RCC 7860 (cell line): ENCODE measurements at regions not wholly inside any gene's neighbourhood (a gene's known extent, or its start where the extent isn't known, plus 50 kb on each side); places are given as distances from the start of the nearest gene placed in this dataset.
"Not testable (repeated sequence)": the region's sequence is repeated elsewhere in the genome, so short reads cannot be mapped to it uniquely, and the experiment has no call there.

Experiments used
- DNase-seq: peaks from one replicate; pipeline ENCODE4 v3.0.0-alpha.2; 2015; ENCODE audit warnings: low spot score
- FAIRE-seq: peaks from 2 replicates; lab custom pipeline; 2012; peaks lifted over from hg19 to GRCh38; lab: Jason Lieb, UNC

DNA sequence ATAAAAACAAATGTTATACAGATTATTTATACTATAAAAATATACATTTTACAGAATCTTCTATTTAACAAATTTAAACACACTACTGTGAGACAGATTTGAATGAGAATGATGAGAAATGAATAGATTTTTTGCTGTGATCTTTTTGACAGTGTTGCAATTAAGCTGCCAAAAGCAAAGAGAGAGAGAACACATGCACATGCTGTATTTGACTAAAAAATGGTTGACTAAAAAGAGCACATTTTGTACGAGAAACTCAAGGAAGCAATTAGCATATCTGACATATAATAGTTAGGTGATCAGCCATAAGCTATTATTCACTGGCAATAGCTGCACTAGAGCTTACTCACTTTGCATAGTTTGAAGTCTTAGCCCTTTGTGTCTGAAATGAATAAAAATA lies 115.8 kb downstream of the SYT10 start:
- no peak for DNase-seq
- FAIRE-seq: no peak

DNA sequence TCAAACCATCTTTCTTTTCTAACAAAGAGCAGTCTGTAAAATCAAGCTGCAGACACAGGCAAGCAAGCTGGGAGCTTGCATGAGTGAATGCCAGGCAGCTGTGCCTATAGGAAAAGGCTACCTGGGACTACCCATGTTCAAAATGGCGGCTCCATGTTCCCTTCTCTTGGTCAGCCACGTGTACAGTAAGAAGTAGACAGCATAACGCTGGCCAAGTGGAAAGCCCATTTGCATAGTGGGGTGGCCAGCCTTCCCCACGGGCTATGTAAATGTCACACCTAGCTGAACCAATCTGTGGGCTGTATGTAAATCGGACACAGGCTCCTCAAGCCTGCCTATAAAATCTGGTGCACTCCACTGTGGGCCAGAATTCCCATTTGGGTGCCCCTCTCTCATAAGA lies 117.1 kb downstream of the SYT10 start:
- FAIRE-seq: no peak
- DNase-seq: no peak

DNA sequence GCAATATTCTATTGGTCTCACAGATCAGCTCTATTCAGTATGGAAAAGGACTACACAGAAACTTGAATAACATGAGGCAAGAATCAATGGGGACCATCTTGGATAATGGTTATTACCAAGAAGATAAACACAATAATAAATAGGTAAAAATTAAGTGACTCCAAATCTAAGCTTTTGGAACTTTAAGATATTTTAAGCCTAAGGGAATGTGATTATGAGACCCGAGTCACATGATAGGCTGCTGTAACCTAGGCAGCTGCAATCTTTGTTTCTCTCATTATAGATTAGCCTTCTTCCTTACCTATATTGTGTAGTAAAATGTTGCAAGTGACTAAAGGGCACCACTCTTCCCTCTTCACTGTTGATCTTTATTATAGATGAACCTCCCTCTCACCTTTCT lies 121.9 kb downstream of the SYT10 start:
- FAIRE-seq: no peak
- DNase-seq: no peak

DNA sequence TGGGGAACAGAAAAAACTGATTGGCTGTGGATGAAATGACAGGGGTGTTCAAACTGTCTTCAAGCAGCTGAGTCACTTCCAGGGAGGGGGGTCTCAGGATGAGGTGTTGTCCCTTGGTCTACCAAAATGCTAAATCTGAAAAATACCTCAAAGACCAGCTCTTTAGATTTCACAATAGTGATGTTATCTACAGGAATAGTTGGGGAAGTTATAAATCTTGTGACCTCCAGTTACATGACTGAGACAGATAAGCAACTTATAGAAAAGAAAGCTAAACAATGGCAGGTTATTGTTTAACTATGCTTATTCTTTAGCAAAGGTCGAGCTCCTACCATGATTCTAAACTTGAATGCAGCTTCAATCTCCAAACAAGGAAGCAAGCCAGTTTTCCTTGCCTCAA lies 125.4 kb downstream of the SYT10 start:
- DNase-seq: no peak
- no peak for FAIRE-seq

DNA sequence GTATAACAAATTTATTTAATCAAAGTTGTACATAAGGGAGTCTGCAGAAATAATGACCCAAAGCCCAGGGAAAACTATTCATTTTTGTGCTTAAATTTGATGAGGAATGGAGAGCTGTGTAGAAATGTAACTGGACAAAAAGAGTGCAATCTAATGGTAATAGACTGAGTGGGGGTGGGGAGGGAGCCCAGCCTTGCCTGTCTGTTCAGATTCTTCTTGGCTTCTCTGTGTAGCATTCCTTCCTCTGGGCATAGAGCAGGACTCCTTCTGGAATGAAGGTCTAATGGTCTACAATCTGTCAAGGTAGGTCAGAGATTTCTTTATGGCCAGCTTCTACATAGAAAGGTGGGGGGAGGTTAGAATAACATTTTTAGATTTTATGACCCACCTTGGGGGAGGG lies 126.1 kb downstream of the SYT10 start:
- DNase-seq (no peak), FAIRE-seq (no peak)

DNA sequence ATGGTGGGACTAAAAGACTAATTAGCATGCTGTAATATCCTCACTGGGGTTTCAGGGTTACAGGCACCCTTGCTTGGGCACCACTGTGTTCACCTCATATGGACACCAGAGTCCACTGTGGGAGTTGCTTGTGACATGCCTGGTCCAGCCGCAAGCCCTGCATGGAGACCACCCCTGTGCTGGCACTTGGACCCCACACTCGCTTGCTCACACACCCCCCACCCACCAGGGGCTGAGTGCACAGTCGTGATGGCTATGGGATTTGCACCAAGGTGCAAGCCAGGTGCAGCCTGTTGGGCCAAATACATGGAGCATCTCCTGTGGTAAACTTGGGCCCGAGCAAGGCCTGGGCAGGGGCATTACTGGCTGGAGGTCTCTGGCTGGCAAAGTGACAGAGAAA lies 129.1 kb downstream of the SYT10 start:
- FAIRE-seq (no peak), DNase-seq (no peak)

DNA sequence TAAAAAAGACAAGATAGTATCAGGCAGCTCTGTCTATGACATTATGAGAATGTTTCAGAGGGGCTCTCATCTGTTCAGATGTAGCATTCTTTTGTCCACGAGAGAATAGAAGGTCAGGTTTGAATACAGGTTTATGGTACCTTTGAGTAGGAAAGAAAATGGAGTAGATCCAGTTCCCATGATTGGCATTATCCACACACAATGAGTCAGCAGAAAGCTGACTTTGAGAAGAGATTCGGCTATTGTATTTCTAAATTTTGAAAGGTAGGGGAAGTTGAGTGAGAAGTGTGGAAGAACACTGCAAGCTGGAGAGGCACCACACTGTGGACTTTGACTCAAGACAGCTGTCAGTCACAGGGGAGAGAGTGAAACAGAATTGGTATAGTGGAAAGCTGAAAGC lies 135.4 kb downstream of the SYT10 start:
- FAIRE-seq: no peak
- no peak for DNase-seq

DNA sequence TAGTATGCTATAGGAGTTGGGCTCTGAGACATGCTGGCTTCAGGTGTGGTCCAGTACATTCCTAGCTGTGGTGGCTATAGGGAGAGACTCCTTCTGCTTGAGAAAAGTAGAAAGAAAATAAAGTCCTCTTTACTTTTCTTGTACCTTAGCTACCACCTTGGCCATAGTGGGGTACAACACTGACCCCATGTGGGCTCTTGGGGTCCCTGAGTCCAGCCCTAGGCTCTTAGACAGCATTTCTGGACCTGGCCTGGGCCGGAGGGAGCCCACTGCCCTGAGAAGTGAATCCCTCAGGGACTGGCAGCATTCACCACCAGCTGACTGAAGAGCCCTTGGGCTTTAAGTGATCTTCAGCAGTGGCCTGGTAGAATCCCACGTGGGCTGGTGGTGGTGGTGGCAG lies 143.1 kb downstream of the SYT10 start:
- DNase-seq (no peak), FAIRE-seq (no peak)

DNA sequence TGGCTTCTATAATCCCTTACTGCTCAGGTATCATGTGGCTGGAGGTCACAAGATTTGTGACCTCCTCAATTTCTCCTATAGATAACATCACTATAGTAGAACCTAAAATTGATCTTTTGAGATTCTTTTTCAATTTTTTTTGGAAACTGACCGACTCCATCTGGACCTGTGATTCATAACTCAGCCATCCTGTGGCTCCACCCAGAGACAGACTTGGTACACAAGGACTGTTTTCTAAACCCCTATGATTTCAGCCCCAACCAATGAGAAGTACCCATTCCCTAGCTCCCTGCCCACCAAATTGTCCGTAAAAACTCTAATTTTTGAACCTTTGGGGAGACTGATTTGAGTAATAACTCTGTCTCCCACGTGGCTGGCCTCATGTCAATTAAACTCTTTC lies 148.9 kb downstream of the SYT10 start:
- FAIRE-seq: no peak
- no peak for DNase-seq

DNA sequence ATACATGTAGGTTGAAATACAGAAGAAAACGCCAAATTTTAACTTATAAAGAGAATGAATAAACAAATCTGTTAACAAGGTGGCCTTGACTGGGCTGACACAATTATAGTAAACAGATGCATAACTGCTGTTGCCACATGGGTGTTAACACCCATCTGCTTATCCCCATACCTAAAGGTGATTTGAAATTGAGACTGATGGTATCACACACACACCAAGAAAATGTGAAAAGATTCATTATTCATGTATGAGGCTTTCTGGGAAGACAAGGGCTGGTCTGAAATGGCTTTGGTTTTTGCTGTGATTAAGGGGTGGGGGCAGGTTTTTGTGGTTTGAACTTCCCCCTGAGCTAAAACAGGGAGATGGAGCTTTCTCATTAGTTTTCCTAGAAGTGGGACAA lies 156.6 kb downstream of the SYT10 start:
- DNase-seq: no peak
- no peak for FAIRE-seq

DNA sequence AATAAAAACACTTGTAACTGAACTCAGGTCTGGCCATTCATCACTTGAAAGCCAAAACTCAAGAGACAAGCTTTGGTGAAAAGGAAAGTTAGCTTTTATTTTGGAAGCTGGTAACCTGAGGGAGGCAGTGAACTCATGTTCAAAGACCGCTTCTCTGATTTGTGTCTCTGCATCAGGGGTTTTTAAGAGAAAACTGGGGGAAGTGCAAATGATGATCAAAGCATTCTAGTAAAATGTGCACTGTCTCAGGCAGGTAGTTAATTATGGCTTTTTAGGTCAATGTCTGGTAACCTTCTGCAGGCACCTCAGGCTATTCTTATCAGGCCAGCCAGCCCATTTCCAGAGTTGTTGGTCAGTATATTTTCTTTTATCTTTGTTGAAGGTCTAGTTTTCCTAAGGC lies 162.2 kb downstream of the SYT10 start:
- FAIRE-seq (no peak), DNase-seq (no peak)

DNA sequence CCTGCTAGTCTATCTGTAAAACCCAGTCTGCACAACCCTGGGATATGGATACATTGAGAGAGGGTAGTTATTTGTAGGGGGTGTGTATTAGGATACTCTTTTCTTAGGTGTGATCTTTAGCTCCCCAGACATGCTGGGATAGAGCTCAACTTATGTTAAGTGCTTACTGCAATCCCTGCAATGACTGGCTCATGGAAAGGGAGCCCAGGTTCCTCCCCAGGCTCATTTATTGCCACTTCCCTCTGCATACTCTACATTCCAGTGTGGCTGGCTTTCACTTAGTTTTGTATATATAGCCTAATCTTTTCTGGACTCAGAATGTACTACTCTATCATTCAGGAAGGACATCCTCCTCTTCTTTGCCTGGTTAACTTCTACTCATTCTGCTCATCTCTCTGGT lies 172.0 kb downstream of the SYT10 start:
- FAIRE-seq (no peak), DNase-seq (no peak)

DNA sequence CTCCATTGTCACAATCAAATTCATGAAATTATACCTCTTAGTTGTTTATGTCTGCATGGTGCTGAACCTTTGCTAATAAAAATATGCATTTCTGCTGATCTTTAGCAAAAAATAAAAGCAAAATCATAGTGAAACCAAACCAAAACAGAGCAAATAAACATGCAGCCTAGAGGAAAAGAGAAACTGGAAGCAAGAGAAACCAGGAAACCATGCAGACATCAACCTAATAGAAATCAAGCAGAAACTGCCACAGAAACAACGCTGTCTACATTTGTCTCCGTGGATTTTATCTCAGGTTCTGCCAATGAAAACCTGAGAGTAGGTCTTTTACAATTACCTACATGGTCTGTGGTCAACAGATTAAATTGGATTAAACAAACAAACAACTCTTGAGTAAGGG lies 173.7 kb downstream of the SYT10 start:
- FAIRE-seq (no peak), DNase-seq (no peak)

DNA sequence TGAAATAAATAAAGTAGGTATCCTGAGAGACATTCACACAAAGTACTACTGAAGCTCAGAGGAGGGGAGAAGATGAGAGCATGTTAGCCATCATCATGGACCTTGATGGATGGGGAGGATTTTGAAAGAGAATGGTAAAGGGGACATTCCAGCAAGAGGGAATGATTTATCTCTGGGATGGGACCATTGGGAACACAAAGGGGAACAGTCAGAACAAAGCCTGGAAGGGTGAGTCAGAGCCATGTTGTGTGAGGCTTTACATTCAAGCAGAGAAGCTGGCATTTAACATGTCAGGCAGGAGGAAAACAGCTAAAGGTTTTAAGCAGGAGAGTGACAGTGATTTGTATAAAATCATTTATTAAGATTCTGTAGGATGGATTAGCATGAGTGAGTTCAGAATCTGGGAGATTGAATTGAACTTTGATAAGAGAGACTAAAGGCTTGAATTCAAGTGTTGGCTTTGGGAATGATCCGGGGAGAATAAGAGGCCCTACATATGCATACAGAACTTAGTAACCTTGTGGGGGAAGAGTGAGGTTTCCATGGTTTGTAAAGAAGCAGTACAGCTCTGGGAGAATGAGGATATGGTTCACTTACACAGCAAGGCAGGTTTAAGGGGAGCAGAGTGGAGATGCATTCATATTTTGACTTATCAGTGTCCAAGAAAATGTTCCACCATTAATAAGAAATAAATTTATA lies 174.4 kb downstream of the SYT10 start:
- no peak for DNase-seq
- FAIRE-seq: no peak

DNA sequence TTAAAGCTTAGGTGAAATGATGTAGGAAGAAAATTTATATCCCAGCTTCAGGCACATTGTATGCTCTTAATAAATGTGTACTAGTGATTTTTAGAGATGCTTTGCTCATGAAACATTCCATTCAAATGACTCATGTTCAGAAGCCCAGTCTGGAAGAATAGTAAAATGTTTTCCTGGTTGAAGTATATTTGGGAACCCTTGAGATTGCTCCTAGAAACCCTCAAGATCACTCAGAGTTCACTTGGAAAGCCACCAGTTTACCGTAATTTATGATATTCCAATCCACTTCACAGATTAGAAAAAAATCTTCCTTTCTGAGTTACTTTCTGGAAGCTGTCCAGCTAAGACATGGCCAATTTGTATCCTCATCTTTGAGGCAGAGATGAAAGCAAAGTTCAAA lies 186.4 kb downstream of the SYT10 start:
- no peak for DNase-seq
- no peak for FAIRE-seq

DNA sequence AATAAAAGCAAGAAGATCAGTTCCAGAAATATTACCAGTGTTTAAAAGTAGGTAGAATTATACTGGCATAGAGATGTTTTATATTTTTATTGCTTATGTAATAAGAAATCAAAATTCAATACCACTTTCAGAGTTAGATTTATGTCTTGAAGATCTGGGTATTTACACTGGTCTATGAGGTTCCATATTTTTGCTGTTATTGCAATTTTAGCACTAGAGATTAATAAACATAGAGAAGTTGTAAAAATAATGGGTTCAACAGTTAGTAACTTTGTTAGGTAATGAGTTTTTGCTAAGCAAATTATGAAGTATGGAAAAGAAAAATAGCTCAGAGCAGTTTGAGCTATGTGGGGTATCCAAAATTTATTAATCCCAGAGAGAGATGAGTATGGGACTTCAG lies 188.1 kb downstream of the SYT10 start:
- FAIRE-seq: no peak
- DNase-seq: no peak

DNA sequence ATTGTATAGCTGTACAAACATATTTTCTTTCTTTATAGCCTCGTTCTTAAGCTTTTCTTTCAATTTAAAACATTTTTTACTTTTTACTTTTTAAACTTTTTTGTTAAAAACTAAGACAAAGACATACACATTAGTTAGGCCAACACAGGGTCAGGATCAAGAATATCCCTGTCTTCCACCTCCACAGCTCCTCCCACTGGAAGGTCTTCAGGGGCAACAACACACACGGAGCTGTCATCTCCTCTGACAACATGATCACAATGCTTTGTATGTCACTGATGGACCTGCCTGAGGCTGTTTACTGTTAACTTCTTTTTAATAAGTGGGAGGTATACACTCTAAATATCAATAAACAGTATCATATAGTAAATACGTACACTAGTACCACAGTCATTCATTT lies 191.3 kb downstream of the SYT10 start:
- no peak for DNase-seq
- FAIRE-seq: no peak

DNA sequence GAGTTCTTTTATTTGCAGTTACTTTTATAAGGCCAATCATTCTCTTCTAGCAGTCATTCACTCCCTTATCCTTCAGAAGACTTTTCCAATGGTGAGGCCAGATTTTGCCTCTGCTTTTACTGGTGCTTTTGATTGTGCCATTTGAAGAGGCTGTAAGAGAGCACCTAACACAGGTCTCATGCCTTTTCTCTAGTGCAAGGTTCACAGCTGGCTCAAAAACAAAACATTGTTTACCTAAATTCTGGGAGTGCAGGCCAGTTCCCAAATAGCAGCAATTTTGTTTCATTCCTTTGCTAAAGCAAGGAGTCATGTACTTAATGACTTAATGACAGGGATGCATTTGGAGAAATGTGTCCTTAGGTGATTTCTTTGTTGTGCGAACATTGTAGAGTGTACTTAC lies 192.0 kb downstream of the SYT10 start:
- FAIRE-seq: no peak
- no peak for DNase-seq

DNA sequence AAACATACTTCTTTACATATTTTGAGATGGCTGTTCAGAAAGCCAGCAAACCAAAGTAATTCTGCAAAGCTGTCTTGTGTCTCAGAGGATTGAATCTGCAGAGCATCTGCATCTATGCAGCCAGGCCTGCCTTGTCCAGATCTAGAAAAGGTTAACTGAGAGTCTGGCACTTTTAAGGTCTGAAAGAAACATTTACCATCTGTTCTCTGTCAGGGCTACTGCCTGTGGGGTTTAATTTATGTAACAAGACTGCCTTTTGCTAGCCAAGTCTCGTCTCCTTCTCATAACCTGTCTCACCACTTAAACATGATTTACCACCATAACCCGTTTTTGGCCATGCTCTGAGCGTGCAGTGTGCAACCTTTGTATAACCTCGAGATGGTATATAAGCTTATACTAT lies 194.2 kb downstream of the SYT10 start:
- FAIRE-seq (no peak), DNase-seq (no peak)

DNA sequence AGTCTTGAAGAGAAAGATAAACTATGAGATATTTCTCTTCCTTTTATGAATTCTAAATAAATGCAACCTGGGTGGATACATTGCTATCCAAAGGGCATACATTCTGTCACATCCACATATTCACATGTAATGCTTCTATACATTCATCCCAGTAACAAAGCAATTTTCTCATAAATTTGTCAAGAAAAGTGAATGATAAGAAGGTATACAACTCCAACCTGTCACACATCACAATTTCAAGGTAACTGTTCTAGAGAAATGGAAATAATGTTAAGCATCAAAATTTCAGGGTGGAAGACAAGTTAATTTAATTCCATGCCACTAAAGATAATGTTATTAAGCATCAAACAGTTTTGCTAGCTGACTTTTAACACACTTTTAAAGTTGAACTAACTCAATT lies 212.9 kb downstream of the SYT10 start:
- DNase-seq (no peak), FAIRE-seq (no peak)

DNA sequence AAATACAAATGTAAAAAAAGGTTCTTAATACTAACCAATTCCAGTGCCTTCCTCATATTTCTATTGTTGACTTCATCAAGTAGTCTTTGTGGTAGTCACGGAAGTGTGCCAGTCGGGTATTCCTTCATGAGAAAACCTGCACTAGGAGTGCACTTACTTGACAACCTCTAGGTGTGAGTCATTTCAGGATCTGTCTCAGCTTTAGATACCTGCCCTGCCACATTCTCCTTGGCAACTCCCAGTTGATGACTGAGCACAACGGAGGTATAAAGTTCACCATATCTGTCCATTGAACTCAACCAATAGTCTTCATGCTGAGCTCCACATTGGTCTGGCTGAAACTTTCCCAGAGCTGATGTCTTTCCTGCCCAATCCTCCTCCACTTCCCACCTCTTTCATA lies 215.7 kb downstream of the SYT10 start:
- FAIRE-seq (no peak), DNase-seq (no peak)

DNA sequence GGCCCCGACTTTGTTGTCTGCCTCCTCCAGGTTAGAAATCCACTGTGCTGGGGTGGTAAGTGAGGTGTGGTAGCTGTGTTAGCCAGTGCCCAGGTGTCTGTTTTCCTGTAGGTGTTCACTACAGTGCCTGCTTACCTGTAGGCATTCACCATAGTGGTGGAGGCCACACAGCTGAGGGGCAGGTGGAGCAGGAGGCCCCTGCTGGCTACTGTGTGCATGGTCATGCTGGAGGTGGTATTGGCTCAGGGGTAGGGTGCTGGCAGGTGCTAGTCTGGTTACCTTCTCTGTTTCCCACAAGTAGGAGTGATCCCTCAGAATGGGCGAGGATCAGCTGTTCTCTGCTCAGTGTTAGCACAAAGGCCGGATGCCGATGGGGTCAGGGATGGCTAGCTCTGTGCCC lies 217.3 kb downstream of the SYT10 start:
- DNase-seq (no peak), FAIRE-seq (no peak)

DNA sequence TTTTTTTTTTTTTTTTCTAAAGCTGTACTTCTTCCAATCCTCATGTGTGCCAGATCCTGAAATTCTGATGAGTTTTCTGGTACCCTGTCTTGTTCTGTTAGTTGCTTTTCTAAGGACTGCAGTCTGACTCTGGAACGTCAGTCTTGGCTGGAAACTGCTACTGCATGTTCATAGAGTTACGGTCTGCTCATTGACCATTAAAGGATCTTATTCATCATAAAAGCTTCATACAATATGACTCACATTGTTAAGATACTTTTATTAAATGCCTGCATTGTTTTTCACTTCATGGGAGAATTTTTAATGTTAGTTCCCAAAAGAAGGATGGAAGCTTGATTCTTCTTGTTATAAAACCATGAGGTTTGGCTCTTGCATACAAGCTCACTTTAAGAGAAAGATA lies 233.6 kb downstream of the SYT10 start:
- DNase-seq: no peak
- FAIRE-seq: no peak

DNA sequence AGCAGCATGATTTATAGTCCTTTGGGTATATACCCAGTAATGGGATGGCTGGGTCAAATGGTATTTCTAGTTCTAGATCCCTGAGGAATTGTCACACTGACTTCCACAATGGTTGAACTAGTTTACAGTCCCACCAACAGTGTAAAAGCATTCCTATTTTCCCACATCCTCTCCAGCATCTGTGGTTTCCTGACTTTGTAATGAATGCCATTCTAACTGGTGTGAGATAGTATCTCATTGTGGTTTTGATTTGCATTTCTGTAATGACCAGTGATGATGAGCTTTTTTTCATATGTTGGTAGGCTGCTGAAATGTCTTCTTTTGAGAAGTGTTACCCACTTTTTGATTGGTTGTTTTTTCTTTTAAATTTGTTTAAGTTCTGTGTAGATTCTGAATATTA lies 245.2 kb downstream of the SYT10 start:
- DNase-seq, FAIRE-seq: not testable (repeated sequence)
